ENCODE measurements at regions not wholly inside any gene's neighbourhood (a gene's known extent, or its start where the extent isn't known, plus 50 kb on each side); places are given as distances from the start of the nearest gene placed in this dataset.

DNA sequence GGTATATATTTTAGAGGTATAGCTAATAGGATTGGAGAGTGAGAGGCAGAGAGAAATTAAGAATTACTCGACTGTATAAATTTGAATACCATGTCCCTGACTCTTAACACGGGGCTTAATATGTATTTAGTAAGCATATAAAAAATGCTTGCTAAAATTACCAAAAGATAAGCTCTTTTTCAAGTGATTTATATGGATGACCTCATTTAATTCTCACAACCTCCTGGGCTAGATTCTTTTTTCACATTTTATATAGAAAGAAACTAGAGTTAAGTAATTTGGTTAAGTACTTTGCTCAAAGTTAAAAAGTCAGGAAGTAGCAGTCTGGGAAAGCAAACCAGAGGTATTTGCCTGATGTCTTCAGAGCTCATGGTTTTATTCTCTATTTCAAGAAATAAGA is 963.5 kb upstream of the SOX9 start:
- ChIA-PET POLR2A (ENCODE audit: unreplicated experiment) (no interaction called here), CTCF (no interaction called here)
- no peaks in the 10 kb centered on the region for H3F3A ChIP-seq (ENCODE audit: insufficient read depth, low read depth)
- intact Hi-C loops (cut with micrococcal nuclease; ENCODE audit: unreplicated experiment), result no loop called here
- H3K36me3 ChIP-seq (ENCODE audit: low read depth), result no peaks in the 10 kb centered on the region
- H2AFZ ChIP-seq, result no peak overlapping the region
- no peak overlapping the region for H3K4me2 ChIP-seq
- H4K20me1 ChIP-seq (ENCODE audit: insufficient read depth), result no peaks in the 10 kb centered on the region
- no peak for DNase-seq
- no peaks in the 10 kb centered on the region for H3K27me3 ChIP-seq (ENCODE audit: insufficient read depth, low read depth)
- no peaks in the 10 kb centered on the region for H3K4me1 ChIP-seq (replicated peaks; ENCODE audit: insufficient read depth)
- peaks cover 4% of the 10 kb centered on the region; the same call in 1 of the 2 replicates for H3K9me2 ChIP-seq (ENCODE audit: insufficient read depth)
- H3K79me2 ChIP-seq (ENCODE audit: low read depth), result no peaks in the 10 kb centered on the region
- no peak overlapping the region for H3K4me3 ChIP-seq
- H3K9me3 ChIP-seq (ENCODE audit: insufficient read depth, low read depth), result 0 out of 2 replicates have a peak, but pooled peaks cover 3% of the 10 kb centered on the region
- no peak for TF ChIP-seq EZH2 (IDR thresholded peaks at IDR 0.05; ENCODE audit: low read depth)
- TF ChIP-seq, protein P1, sequence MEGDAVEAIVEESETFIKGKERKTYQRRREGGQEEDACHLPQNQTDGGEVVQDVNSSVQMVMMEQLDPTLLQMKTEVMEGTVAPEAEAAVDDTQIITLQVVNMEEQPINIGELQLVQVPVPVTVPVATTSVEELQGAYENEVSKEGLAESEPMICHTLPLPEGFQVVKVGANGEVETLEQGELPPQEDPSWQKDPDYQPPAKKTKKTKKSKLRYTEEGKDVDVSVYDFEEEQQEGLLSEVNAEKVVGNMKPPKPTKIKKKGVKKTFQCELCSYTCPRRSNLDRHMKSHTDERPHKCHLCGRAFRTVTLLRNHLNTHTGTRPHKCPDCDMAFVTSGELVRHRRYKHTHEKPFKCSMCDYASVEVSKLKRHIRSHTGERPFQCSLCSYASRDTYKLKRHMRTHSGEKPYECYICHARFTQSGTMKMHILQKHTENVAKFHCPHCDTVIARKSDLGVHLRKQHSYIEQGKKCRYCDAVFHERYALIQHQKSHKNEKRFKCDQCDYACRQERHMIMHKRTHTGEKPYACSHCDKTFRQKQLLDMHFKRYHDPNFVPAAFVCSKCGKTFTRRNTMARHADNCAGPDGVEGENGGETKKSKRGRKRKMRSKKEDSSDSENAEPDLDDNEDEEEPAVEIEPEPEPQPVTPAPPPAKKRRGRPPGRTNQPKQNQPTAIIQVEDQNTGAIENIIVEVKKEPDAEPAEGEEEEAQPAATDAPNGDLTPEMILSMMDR (conservative IDR thresholded peaks at IDR 0.05), result no peak
- no peak overlapping the region for H3K27ac ChIP-seq
- no TSS peak for BruUV-seq (replicated peaks)

DNA sequence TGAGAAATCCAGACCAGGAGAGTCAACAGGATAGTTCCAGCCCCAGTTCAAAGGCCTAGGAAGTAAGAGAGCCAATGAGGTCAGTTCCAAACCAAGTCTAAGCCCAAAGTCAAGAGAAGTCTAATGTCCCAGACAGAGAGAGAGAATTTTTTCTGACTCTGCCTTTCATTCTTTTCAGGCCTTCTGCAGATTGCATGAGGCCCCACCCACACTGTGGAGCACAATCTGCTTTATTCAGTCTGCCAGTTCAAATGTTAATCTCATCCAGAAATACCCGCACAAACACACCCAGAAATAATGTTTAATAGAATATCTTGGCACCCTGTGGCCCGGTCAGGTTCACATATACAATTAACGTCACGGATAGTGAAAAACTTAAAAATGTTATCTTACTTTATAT is 962.4 kb upstream of the SOX9 start:
- Histone ChIP-seq H3K4me1 (replicated peaks; ENCODE audit: insufficient read depth) (no peaks in the 10 kb centered on the region), H3K9me2 (ENCODE audit: insufficient read depth) (peaks cover 4% of the 10 kb centered on the region; the same call in 1 of the 2 replicates), H3K9me3 (ENCODE audit: insufficient read depth, low read depth) (0 out of 2 replicates have a peak, but pooled peaks cover 3% of the 10 kb centered on the region), H3K27me3 (ENCODE audit: insufficient read depth, low read depth) (no peaks in the 10 kb centered on the region), H4K20me1 (ENCODE audit: insufficient read depth) (no peaks in the 10 kb centered on the region), H3K27ac (no peak overlapping the region), H3K79me2 (ENCODE audit: low read depth) (no peaks in the 10 kb centered on the region), H3F3A (ENCODE audit: insufficient read depth, low read depth) (no peaks in the 10 kb centered on the region), H3K36me3 (ENCODE audit: low read depth) (no peaks in the 10 kb centered on the region), H2AFZ (no peak overlapping the region), H3K4me3 (no peak overlapping the region), H3K4me2 (no peak overlapping the region)
- no TSS peak for BruUV-seq (replicated peaks)
- ChIA-PET POLR2A (ENCODE audit: unreplicated experiment) (no interaction called here), CTCF (no interaction called here)
- intact Hi-C loops (cut with micrococcal nuclease; ENCODE audit: unreplicated experiment), result no loop called here
- DNase-seq, result no peak
- TF ChIP-seq, protein P1 (conservative IDR thresholded peaks at IDR 0.05), result no peak
- TF ChIP-seq EZH2 (IDR thresholded peaks at IDR 0.05; ENCODE audit: low read depth), result no peak

DNA sequence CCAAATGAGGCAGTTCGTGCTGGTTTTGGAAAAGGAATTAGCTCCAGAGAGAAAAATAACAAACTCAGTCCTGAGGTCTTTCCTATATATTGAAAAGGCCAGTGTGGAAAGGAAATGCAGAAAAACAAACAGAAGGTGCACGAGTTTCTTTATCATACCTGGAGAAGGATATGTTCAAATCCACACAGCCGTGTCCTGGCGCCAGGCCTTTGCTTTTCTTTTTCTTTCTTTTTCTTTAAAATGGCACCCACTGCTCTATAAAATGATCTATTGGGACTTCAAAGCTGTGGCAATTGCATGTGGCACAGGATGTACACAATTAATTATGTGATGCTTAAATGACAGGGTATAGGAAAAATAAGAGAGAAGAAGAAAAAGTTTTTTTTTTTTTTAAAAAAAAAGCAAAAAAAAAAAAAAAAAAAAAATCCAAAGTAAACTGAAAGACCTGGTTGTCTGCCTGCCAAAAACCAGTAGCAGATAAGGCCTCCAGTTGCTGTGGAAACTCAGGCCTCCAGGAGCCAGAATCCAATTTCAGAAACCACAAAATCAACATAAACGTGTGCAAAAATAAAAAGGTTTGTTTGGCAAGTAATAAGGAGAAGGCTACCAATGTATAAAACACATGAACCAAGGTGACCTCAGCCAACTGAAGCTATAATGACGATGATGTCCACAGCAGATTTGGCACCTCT is 957.6 kb upstream of the SOX9 start:
- POLR2A ChIA-PET (ENCODE audit: unreplicated experiment), result interaction anchor here (0.6 kb wide), 1 partner anchor 306 kb away, joined by 16 read pairs; no protein-coding TSS in a partner anchor
- H3K27ac ChIP-seq, result no peak overlapping the region
- no TSS peak for BruUV-seq (replicated peaks)
- no peak overlapping the region for H3K4me3 ChIP-seq
- no peak overlapping the region for H2AFZ ChIP-seq
- peak; percentile 52 to 85 for DNase-seq
- no peaks in the 10 kb centered on the region for H3K27me3 ChIP-seq (ENCODE audit: insufficient read depth, low read depth)
- H3K4me1 ChIP-seq (replicated peaks; ENCODE audit: insufficient read depth), result no peaks in the 10 kb centered on the region
- no peaks in the 10 kb centered on the region for H3K79me2 ChIP-seq (ENCODE audit: low read depth)
- H4K20me1 ChIP-seq (ENCODE audit: insufficient read depth), result no peaks in the 10 kb centered on the region
- intact Hi-C loops (cut with micrococcal nuclease; ENCODE audit: unreplicated experiment), result loop anchor here (5.0 kb wide), 1 partner anchor 34 kb away; no protein-coding TSS in a partner anchor
- CTCF ChIA-PET, result no interaction called here
- TF ChIP-seq EZH2 (IDR thresholded peaks at IDR 0.05; ENCODE audit: low read depth), result no peak
- TF ChIP-seq, protein P1 (conservative IDR thresholded peaks at IDR 0.05), result no peak
- H3K9me3 ChIP-seq (ENCODE audit: insufficient read depth, low read depth), result no peaks in the 10 kb centered on the region
- no peak overlapping the region for H3K4me2 ChIP-seq
- no peaks in the 10 kb centered on the region for H3K9me2 ChIP-seq (ENCODE audit: insufficient read depth)
- no peaks in the 10 kb centered on the region for H3F3A ChIP-seq (ENCODE audit: insufficient read depth, low read depth)
- H3K36me3 ChIP-seq (ENCODE audit: low read depth), result no peaks in the 10 kb centered on the region

All from PC-9 (cell line).